AG09309 (cell line): ENCODE measurements at regions not wholly inside any gene's neighbourhood (a gene's known extent, or its start where the extent isn't known, plus 50 kb on each side); places are given as distances from the start of the nearest gene placed in this dataset.

Experiments used
- DNase-seq: peaks from one replicate; pipeline ENCODE4 v3.0.0-alpha.2; 2010; ENCODE audit warnings: low read depth
- H3K4me3 ChIP-seq: 2 replicates; pipeline ENCODE4 v1.5.1; 2011; ENCODE audit warnings: mild to moderate bottlenecking, low read depth, low read length, moderate library complexity; ENCODE audit not compliant: control insufficient read depth
- TF ChIP-seq, protein P1 (sequence below): IDR thresholded peaks from 2 replicates; pipeline ENCODE4 v1.5.1; 2011; ENCODE audit warnings: mild to moderate bottlenecking, low read depth, low read length, inconsistent platforms; ENCODE audit not compliant: insufficient read depth, control insufficient read depth; ENCODE audit errors: missing control alignments

DNA sequence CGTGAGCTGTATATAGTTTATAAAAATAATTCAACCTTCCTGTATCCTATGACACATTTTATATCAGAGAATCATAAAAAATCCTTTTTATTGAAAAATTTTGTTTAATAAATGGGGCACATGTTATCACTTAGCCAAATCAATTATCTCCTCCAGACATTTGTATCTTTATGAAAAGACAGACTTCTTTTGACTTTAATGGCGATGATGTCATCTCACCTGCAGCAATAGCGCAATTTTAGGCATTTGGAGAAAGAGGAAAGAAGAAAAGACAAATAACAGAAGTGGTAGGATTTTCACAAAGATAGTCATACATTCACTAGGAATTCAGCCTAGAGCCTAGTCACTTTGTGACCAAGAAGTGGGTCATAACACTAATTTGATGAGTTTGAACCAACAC, 444.5 kb downstream of the PREX1 start:
- H3K4me3 ChIP-seq, result no peak overlapping the region
- no peak for DNase-seq
- TF ChIP-seq, protein P1, sequence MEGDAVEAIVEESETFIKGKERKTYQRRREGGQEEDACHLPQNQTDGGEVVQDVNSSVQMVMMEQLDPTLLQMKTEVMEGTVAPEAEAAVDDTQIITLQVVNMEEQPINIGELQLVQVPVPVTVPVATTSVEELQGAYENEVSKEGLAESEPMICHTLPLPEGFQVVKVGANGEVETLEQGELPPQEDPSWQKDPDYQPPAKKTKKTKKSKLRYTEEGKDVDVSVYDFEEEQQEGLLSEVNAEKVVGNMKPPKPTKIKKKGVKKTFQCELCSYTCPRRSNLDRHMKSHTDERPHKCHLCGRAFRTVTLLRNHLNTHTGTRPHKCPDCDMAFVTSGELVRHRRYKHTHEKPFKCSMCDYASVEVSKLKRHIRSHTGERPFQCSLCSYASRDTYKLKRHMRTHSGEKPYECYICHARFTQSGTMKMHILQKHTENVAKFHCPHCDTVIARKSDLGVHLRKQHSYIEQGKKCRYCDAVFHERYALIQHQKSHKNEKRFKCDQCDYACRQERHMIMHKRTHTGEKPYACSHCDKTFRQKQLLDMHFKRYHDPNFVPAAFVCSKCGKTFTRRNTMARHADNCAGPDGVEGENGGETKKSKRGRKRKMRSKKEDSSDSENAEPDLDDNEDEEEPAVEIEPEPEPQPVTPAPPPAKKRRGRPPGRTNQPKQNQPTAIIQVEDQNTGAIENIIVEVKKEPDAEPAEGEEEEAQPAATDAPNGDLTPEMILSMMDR, result no peak

DNA sequence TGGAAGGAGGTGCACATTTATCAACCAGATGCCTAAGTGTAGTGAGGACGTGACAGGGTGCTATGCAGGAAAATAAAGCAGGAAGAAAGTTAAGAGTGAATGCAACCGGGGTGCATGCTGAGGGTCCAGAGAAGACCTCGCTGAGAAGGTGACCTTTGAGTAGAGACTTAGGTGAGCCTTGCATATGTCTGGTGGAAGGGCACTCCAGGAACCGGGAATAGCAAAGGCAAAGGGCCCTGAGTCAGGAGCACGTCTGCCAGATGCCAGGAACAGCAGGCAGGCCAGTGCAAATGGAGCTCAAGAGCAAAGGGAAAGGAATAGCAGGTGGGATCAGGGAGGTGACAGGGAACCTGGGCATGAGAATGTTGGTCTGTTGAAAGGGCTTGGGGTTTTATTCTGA, 445.5 kb downstream of the PREX1 start:
- TF ChIP-seq, protein P1, result no peak
- DNase-seq, result no peak

DNA sequence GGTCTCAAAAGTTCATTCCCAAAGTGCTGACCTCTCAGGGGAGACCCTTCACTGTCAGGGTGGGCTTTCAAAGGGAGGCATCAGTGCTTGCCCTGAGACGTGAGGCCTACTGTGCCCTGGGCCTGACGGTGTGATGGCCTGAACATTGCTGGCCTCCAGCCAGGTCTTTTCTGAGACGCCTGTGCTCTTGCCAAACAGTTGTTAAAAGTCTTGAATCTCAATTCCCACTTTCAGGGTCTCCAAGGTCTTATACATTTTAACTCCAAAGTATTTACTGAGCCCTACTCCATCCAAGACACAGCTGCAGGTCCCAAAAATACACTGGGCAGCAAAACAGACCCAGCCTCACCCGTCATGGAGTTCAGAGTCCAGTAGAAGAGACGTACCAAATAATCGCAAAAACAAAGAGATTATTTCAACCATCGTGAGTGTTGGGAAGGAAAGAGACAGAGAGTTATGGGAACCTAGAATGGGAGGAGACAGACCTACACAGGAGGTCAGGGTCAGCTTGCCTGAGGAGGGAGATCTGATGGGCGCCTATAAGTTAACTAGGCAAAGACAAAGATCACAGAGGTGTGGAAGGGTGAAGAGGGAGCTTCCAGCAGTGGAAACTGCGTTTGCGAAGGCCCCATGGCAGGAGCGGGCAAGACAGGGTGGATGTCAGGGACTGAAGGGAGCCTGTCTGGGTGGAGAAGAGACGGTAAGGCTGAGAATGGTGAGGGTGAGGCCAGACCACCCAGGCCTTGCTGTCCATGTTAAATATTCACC, 446.3 kb downstream of the PREX1 start:
- TF ChIP-seq, protein P1, result no peak
- no peak for DNase-seq
- H3K4me3 ChIP-seq, result no peak overlapping the region

More for the DNA sequence above, 445.5 kb downstream of the PREX1 start:
- H3K4me3 ChIP-seq, result no peak overlapping the region

DNA sequence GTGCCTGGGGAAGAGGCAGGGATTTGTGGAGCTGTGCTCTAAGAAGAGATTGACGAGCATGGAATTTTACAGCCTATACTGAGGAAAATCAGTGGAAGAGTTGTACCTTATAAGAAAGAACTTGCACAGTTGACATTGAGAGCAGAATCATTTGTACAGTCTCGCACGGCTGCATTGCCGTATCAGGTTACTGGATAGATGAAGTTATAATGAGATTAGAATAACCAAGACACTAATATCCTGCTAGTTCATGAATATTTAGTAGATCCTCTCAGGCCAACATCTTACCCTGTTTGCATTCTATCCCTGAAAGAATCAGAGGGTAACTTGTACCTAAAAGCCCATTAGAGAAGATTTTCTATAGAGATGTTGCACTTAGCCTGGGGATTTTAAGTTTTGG, 447.1 kb downstream of the PREX1 start:
- H3K4me3 ChIP-seq, result no peak overlapping the region
- no peak for DNase-seq
- TF ChIP-seq, protein P1, result no peak

DNA sequence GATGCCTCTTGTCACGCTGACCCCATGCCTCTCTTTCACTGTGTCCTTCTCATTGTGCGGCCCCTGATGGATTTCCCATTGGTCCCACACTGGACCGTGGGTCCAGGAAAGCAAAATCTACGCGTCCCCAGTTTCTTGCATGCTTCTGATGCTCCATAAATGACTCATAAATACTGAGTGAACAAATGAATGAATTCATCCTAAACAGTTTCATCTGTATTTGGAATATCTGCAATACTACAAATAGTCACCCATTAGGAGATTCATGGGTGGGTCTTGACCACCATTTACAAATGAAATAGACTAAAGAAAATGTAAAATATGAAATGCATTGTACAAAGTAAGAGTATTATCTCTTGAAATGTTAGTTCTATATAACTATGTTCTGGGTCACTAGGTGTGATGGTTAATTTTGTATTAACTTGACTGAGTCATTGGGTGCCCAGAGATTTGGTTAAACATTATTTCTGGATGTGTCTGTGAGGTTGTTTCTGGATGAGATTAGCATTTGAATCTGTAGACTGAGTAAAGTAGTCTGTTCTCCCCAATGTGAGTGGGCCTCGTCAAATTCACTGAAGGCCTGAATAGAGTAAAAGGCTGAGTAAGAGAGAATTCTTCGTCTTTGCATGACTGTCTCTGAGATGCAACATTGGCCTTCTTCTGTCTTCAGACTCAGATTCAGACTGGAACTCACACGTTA, 448.7 kb downstream of the PREX1 start:
- DNase-seq, result no peak
- H3K4me3 ChIP-seq, result no peak overlapping the region
- TF ChIP-seq, protein P1, result no peak

DNA sequence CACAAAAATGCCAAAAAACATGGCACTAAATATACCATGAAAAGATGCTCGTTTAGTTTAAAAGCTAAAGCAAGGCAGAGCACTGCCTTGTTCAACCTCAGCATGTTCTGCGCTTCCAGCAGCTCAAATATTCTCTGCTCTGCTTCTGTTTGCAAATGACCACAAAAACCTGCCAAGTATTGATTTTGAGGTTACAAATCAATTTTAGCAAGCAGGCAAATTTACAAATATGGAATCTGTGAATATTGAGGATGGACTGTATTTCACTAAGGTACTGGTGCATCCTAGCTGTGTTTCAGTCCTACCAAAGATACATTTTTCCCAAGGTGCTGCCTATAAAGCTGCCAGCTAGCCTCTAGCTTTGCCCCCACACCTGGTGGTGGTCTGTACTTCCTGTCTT, 449.9 kb downstream of the PREX1 start:
- TF ChIP-seq, protein P1, result no peak
- no peak for DNase-seq
- no peak overlapping the region for H3K4me3 ChIP-seq
